GM21529 (cell line): ENCODE measurements at regions not wholly inside any gene's neighbourhood (a gene's known extent, or its start where the extent isn't known, plus 50 kb on each side); places are given as distances from the start of the nearest gene placed in this dataset.
A peak's percentile ranks its signal among the peaks of the same experiment; 100 is the strongest.

Experiments
- ATAC-seq: cut with Tn5 transposase; IDR thresholded peaks from one replicate; pipeline ENCODE4 v1.9.1; 2021; ENCODE audit not compliant: unreplicated experiment

DNA sequence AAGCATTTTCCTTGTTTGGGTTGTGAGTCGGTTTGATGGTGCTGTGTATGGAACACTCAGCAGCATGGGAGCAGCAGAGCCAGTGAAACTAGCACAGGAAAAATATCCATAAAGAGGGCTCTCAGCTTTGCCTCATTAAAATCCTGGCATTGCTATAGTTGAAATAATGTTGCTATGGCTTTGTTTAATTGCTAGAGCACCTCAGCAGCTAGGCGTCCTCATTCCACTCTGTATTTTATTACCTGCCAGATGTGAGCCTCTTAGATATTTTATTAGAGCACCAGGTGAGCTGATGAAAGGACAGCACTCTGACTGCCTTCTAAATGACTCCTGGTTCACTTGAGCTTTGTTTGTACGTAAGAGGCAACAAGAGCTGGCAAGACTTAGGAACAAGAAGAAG is 232.4 kb downstream of the MTX2 start:
- no peak for ATAC-seq

DNA sequence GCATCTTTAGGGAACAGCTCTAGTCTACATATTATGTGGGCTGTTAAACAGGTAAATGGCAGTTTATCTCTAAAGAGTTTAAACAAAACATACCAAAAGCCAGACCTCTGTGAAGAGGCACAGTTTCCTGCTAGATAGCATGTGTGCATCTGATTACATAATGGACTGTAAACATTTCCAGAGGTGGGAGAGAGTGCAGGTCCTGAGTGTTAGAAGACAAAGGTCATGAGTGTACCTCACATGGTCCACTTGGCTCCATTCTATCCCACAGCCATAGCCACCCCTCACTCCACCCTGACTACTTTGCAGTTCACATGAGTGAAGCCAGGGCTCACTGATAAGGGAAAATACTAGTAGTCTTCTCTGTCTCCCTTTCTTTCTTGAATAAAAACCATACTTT is 233.4 kb downstream of the MTX2 start:
- no peak for ATAC-seq

- no peak for ATAC-seq
Measured at GRCh38 chr2:176503776-176504175, 234.5 kb downstream of the MTX2 start.

DNA sequence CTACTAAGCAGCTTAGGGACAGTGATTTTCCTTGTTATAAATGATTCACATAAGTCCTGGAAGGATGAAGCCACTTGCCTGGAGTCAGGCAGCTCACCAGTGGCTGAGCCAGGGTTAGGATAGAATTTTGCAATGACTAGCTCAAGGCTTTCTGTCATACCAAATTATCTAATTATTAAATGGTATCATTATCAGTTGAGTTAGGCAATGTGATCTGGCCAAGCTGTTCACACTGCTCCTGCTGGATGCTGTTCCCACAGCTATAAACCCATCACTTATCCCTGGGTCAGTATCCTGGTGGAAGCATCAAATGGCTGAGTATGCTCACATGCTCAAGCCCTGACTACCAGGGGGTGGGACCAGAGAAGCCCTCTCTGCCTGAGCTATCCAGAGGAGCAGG is 235.2 kb downstream of the MTX2 start:
- no peak for ATAC-seq

GRCh38 chr2:176507786-176508185 is 238.5 kb downstream of the MTX2 start:
- ATAC-seq = no peak

- no peak for ATAC-seq
Measured at GRCh38 chr2:176508374-176508773, 239.1 kb downstream of the MTX2 start.

GRCh38 chr2:176508984-176509740 is 239.9 kb downstream of the MTX2 start:
- ATAC-seq = peak; percentile 82

GRCh38 chr2:176514276-176514675 is 245.0 kb downstream of the MTX2 start:
- no peak for ATAC-seq

GRCh38 chr2:176514805-176515500 is 245.7 kb downstream of the MTX2 start:
- ATAC-seq = no peak

- no peak for ATAC-seq
Measured at GRCh38 chr2:176516051-176516602, 246.9 kb downstream of the MTX2 start.

DNA sequence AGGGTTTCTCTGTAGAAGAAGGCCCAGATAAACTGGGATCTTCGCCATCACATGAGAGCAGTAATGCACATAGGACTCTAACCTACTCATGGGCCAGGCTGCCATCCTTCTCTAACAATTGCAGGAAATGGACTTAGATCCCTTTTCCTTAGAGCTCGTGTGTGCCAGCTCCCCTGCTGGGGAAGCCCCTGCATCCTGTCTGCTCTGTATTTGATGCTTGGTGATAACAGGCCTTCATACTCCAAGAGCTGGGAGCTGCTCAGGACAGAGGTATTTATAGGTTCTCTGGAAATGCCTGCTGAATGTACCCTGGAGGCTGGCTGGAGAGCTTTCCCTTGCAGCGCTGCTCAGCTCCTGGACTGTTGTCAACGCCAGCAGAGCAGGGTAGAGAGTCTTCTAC is 249.6 kb downstream of the MTX2 start:
- no peak for ATAC-seq

GRCh38 chr2:176521878-176522670 is 252.8 kb downstream of the MTX2 start:
- no peak for ATAC-seq

DNA sequence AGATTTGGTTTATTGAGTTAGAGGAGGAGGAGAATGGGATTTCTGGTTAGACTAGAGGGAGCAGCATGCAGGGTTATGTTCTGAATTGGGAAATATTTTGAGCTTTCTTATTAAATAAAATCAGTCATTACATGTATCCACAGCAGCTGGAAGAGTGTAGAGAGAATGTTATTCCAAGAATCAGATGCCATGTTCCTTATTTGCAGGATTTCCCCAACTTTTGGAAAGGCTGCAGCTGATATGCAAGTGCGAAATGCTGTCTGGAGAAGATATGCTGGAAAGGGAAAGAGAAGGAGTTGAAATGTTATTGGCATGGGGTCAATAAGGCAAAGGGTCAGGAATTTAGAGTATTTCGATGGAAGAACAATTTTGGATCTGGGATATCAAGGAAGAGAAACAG is 255.8 kb downstream of the MTX2 start:
- ATAC-seq = no peak

DNA sequence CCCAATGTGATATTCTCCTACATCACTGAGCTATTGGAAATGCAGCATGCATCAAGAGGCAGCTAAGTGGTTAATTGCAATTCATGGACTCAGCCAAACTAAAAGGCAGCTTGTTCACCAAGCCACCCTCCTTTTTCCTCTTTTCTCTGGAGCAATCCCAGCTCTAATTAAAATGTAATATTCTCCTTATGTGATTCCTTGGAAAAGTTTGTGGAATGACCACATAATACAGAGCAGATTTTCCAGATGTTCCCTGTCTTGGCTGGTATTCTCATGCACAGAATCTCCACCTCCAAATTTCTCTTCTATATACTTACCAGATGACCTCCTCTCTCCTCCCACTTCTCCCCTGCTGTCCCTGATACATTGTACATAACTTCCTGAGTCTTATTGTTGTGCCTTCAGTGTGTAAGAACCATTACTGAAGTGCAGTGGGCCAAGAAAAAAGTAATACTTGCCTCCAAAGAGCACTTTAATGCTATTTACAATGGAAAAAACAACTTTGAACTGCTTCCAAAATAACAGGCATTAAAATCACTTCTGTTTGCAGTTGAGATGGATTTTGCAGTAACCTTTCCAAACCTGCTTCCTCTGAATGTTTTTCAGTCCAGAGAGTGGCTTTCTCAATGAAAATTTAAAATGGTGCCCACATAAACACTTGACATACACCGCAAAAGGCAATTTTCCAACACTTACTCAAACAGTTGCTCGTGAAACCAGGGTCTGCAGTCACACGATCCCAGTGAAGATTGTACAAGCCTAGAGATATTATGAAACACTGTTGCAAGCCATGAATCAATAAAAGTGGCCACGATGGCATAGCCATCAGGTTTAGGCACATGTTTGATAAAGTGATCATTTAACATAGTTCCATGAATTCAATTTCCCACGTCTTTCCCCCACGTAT is 258.0 kb downstream of the MTX2 start:
- ATAC-seq = no peak

DNA sequence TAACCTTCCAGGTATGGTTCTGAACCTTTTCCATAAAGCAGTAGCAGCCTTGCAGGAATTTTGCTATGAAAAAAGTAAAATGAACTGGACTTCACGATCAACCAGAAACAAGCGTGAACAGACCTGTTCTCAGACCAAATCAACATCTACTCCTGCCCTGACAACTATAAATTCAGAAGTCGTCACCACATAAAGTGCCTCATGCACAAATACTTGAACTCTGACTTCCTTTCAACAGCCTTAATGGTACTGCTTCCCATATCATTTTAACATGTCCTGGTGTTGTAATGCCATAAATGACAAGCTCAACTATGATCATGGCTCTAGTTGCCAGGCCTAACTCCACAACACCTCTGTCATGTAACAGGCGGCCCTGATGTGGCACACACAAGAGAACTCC is 262.4 kb downstream of the MTX2 start:
- ATAC-seq = no peak

DNA sequence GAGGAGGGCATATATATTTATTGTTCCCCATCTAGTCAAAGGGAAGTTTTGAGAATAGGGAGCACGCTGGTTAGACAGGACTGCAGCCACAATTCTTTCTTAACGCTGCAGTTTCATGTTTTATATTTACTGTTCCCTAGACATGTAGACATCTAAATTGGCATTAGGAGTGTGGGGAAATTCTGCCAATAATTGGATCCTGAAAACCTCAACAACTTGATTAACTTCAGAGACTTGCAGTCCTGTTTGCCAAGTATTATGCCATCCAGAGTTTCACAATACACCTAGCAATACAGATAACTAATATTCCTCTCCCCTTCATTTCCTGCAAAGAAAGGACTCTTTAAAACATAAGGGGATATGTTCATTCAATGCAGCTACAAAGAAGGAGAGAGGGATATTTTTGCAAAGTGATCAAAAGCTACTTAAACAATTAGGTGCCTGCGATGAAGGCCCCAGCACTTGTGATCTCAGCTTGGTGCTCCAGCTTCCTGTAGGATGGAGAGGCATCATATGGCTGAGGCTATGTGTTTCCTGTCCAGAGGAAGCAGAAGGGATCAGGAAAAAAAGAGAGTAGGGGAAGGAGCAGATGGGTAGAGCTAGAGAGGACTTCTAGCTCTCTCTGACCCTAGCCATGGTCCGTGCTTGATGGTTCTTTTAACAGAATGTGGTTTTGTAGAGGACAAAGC is 264.4 kb downstream of the MTX2 start:
- ATAC-seq = no peak

DNA sequence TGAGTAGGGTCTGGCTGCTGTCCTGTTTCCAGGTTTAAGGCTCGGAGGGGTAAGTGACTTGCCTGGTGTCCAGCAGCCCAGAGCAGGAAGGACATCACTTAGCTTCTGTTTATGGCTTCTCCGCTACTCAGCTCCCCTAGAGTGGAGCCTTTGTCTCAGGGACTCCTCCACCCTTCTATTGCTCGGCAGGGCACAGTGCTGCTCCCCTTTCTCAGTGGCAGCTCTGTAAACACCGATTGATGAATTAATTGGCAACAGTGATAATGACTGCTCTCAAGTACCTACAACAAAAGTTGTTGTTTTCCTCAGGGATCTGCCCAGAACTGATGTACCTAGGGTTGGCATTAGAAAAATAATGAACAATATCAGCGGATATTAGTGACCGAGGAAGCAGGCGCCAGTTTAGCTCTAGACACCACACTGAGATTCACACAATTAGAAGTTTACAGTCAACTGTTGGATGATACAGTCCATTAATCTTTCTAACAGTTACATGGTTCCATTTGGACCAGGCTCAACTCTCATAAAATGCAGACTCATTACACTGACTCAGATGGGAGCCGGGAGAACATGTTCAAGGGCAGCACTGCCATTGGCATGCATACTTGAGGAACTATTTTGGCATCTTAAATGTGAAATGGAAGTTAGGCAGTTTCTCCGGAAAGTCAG is 265.7 kb downstream of the MTX2 start:
- ATAC-seq = no peak

DNA sequence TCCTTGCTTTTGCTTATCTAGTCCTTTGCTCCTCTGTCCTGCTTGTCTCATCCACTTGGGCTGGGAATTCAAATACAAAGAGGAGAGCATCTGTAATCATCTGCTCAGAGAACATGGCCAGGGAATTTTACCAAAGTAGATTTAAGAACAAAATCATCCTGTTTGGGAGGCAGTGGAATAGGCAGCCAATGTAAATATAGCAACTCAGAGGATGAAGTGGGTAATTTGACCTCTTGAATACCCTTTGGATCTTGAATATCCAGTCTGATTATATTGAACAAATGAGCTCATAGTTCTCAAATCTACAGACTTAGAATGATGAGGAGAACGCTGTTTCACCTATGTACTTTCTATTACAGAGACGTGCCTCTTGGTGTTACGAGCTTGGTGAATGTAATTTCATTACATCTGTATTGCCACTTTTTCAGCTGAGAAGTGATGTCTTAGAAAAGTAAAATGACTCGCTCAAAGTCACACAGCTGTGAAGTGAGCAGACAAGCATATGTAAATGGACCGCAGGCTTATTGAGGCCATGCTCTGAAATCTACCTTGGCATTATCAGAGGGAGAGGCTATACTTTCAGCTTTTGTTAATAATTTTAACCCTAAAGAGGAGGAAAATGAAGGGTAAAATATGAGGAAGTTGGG is 266.3 kb downstream of the MTX2 start:
- ATAC-seq = no peak
